K562 (cell line): ENCODE measurements at regions not wholly inside any gene's neighbourhood (a gene's known extent, or its start where the extent isn't known, plus 50 kb on each side); places are given as distances from the start of the nearest gene placed in this dataset.

Source experiments
- DACH1 ChIP-seq: fragments of 450-650 bp; IDR thresholded peaks from 2 replicates; pipeline ENCODE4 v1.6.1; 2018; ENCODE audit not compliant: partially characterized antibody
- MXD1 ChIP-seq: fragments of 250-450 bp; sonication (Bioruptor Pico); IDR thresholded peaks from 2 replicates; pipeline ENCODE4 v1.8.0; 2021; ENCODE audit warnings: borderline replicate concordance, mild to moderate bottlenecking, moderate library complexity; ENCODE audit not compliant: poor library complexity, severe bottlenecking
- PCBP2 ChIP-seq: fragments of 200-400 bp; formaldehyde crosslinking; IDR thresholded peaks from 2 replicates; pipeline ENCODE4 v1.6.1; 2018; ENCODE audit warnings: low read length, low read depth, mild to moderate bottlenecking, moderate library complexity; ENCODE audit not compliant: poor library complexity, severe bottlenecking
- ZMIZ1 ChIP-seq, 2 experiments: fragments of 150-350 bp in 1 of 2; IDR thresholded peaks; 2 replicates each; pipeline ENCODE4 v1.6.1; 2012 to 2016; ENCODE audit warnings: low read depth in 2 of 2, low read length in 2 of 2, mild to moderate bottlenecking in 1 of 2, moderate library complexity in 1 of 2
- ZNF764 ChIP-seq: fragments of 250-450 bp; sonication (Bioruptor Pico); IDR thresholded peaks from 2 replicates; pipeline ENCODE4 v1.4.0; 2020; ENCODE audit warnings: low read depth, mild to moderate bottlenecking, moderate library complexity

GRCh38 chr6:97462938-97463598, 180.1 kb upstream of the MMS22L start (continued):
- TF ChIP-seq ZNF764, result no peak
- TF ChIP-seq MXD1, result no peak
- TF ChIP-seq ZMIZ1 (IDR thresholded peaks at IDR 0.05; ENCODE audit: low read depth in 2 of 2, low read length in 2 of 2), result no peak
- TF ChIP-seq DACH1, result no peak
- no peak for TF ChIP-seq PCBP2
